Activated naive CD4-positive, alpha-beta T cell treated with anti-CD3 and anti-CD28 coated beads for 36 hours (primary cell): ENCODE measurements at regions not wholly inside any gene's neighbourhood (a gene's known extent, or its start where the extent isn't known, plus 50 kb on each side); places are given as distances from the start of the nearest gene placed in this dataset.
"Not testable (repeated sequence)": the region's sequence is repeated elsewhere in the genome, so short reads cannot be mapped to it uniquely, and the experiment has no call there.

Source experiments
- CTCF ChIA-PET: fragments of 350-600 bp; sonication (Branson Sonifier 250); formaldehyde crosslinking; loops from one replicate; lab custom pipeline; 2021; ENCODE audit warnings: antibody characterized with exemption; lab: Charles Lee
- DNase-seq: peaks from one replicate; pipeline ENCODE4 v3.0.0-alpha.2; 2020
- H3K27ac Mint-ChIP-seq: one replicate; pipeline ENCODE4 v1.8.0; 2021; ENCODE audit warnings: mild to moderate bottlenecking, mixed read lengths
- H3K27me3 Mint-ChIP-seq: one replicate; pipeline ENCODE4 v1.8.0; 2021; ENCODE audit warnings: low read depth, mixed read lengths
- H3K36me3 Mint-ChIP-seq: one replicate; pipeline ENCODE4 v1.8.0; 2021; ENCODE audit warnings: low read depth, mixed read lengths
- H3K4me1 Mint-ChIP-seq: one replicate; pipeline ENCODE4 v1.8.0; 2021; ENCODE audit warnings: low read depth, mixed read lengths
- H3K4me3 Mint-ChIP-seq: one replicate; pipeline ENCODE4 v1.8.0; 2021; ENCODE audit warnings: mild to moderate bottlenecking, moderate library complexity, mixed read lengths
- H3K9me3 Mint-ChIP-seq: one replicate; pipeline ENCODE4 v1.8.0; 2021; ENCODE audit warnings: mixed read lengths
- intact Hi-C: fragments of 100-400 bp; cut with micrococcal nuclease; formaldehyde crosslinking; loops from one replicate; pipeline ENCODE4 v1.15.1; 2023

GRCh38 chr2:48220501-48220900 lies 94.0 kb upstream of the FOXN2 start:
- intact Hi-C loops, result no loop called here
- no peak for DNase-seq
- no peak overlapping the region for H3K27ac Mint-ChIP-seq
- no peak overlapping the region for H3K4me3 Mint-ChIP-seq
- H3K9me3 Mint-ChIP-seq, result no peaks in the 10 kb centered on the region
- no peaks in the 10 kb centered on the region for H3K27me3 Mint-ChIP-seq
- CTCF ChIA-PET, result no interaction called here
- H3K36me3 Mint-ChIP-seq, result no peaks in the 10 kb centered on the region
- H3K4me1 Mint-ChIP-seq, result peaks cover 9% of the 10 kb centered on the region

DNA sequence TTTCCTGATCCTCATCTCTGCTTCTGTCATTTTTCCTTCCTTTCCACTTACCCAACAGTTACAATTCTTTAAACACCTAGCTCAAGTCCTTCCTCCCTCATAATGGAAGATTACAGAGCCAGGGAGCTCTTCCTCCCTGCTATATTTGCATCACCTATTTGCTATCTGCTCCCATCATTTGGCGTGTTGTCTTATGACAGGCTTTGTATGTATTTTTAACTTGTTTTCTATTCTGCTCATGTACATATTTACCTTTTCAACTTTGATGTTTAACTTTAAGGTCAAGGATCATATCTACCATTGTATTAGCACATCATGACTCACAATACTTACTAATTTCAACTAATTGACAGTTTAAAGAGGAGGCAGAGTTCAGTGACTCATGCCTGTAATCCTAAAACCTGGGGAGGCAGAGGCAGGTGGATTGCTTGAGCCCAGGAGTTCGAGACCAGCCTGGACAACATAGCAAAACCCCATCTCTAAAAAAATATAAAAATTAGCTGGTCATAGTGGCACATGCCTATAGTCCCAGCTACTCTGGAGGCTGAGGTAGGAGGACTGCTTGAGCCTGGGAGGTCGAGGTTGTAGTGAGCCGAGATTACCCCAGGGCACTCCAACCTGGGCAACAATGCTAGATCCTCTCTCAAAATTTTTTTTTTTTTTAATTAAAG lies 92.5 kb upstream of the FOXN2 start:
- peaks cover 9% of the 10 kb centered on the region for H3K4me1 Mint-ChIP-seq
- no peak overlapping the region for H3K4me3 Mint-ChIP-seq
- no peaks in the 10 kb centered on the region for H3K9me3 Mint-ChIP-seq
- no peak overlapping the region for H3K27ac Mint-ChIP-seq
- intact Hi-C loops, result no loop called here
- CTCF ChIA-PET, result no interaction called here
- no peaks in the 10 kb centered on the region for H3K36me3 Mint-ChIP-seq
- no peak for DNase-seq
- H3K27me3 Mint-ChIP-seq, result no peaks in the 10 kb centered on the region

- Mint-ChIP-seq H3K4me3 (no peak overlapping the region), H3K27ac (no peak overlapping the region), H3K27me3 (no peaks in the 10 kb centered on the region), H3K36me3 (no peaks in the 10 kb centered on the region), H3K9me3 (no peaks in the 10 kb centered on the region), H3K4me1 (no peaks in the 10 kb centered on the region)
- intact Hi-C loops, result no loop called here
- CTCF ChIA-PET, result no interaction called here
- DNase-seq, result no peak
These were observed 86.7 kb upstream of the FOXN2 start for GRCh38 chr2:48227617-48228344.

GRCh38 chr2:48228345-48228684 lies 86.2 kb upstream of the FOXN2 start:
- no peak for DNase-seq
- H3K36me3 Mint-ChIP-seq, result no peaks in the 10 kb centered on the region
- intact Hi-C loops, result no loop called here
- H3K27me3 Mint-ChIP-seq, result no peaks in the 10 kb centered on the region
- no peaks in the 10 kb centered on the region for H3K9me3 Mint-ChIP-seq
- CTCF ChIA-PET, result no interaction called here
- H3K4me1 Mint-ChIP-seq, result no peaks in the 10 kb centered on the region
- no peak overlapping the region for H3K4me3 Mint-ChIP-seq
- H3K27ac Mint-ChIP-seq, result no peak overlapping the region

GRCh38 chr2:48229063-48229462 lies 85.4 kb upstream of the FOXN2 start:
- H3K4me3 Mint-ChIP-seq, result no peak overlapping the region
- intact Hi-C loops, result no loop called here
- CTCF ChIA-PET, result no interaction called here
- no peak overlapping the region for H3K27ac Mint-ChIP-seq
- H3K9me3 Mint-ChIP-seq, result no peaks in the 10 kb centered on the region
- no peak for DNase-seq
- H3K4me1 Mint-ChIP-seq, result no peaks in the 10 kb centered on the region
- no peaks in the 10 kb centered on the region for H3K36me3 Mint-ChIP-seq
- no peaks in the 10 kb centered on the region for H3K27me3 Mint-ChIP-seq

- CTCF ChIA-PET, result no interaction called here
- Mint-ChIP-seq H3K9me3 (no peaks in the 10 kb centered on the region), H3K36me3 (no peaks in the 10 kb centered on the region), H3K27me3 (no peaks in the 10 kb centered on the region), H3K4me1 (no peaks in the 10 kb centered on the region), H3K27ac (no peak overlapping the region), H3K4me3 (no peak overlapping the region)
- intact Hi-C loops, result no loop called here
- DNase-seq, result no peak
These were observed 83.6 kb upstream of the FOXN2 start for GRCh38 chr2:48230834-48231233.

GRCh38 chr2:48232351-48232750 lies 82.1 kb upstream of the FOXN2 start:
- intact Hi-C loops, result no loop called here
- CTCF ChIA-PET, result no interaction called here
- Mint-ChIP-seq H3K9me3 (no peaks in the 10 kb centered on the region), H3K27me3 (no peaks in the 10 kb centered on the region), H3K4me3 (no peak overlapping the region), H3K36me3 (no peaks in the 10 kb centered on the region), H3K4me1 (peaks cover 10% of the 10 kb centered on the region), H3K27ac (no peak overlapping the region)
- DNase-seq, result no peak

GRCh38 chr2:48233005-48233404 lies 81.5 kb upstream of the FOXN2 start:
- Mint-ChIP-seq H3K4me1 (peaks cover 10% of the 10 kb centered on the region), H3K9me3 (no peaks in the 10 kb centered on the region), H3K36me3 (no peaks in the 10 kb centered on the region), H3K27ac (no peak overlapping the region), H3K27me3 (no peaks in the 10 kb centered on the region), H3K4me3 (no peak overlapping the region)
- no peak for DNase-seq
- CTCF ChIA-PET, result no interaction called here
- intact Hi-C loops, result no loop called here

- H3K4me1 Mint-ChIP-seq, CTCF ChIA-PET, intact Hi-C loops, H3K9me3 Mint-ChIP-seq, DNase-seq, H3K27me3 Mint-ChIP-seq, H3K36me3 Mint-ChIP-seq, H3K27ac Mint-ChIP-seq, H3K4me3 Mint-ChIP-seq: not testable (repeated sequence)
These were observed 80.7 kb upstream of the FOXN2 start for GRCh38 chr2:48233824-48234223.

- no peak overlapping the region for H3K27ac Mint-ChIP-seq
- CTCF ChIA-PET, result interaction anchor here (0.6 to 1.1 kb wide), 2 partner anchors 11 to 160 kb away, joined by 3 read pairs; no protein-coding TSS in a partner anchor
- no peaks in the 10 kb centered on the region for H3K9me3 Mint-ChIP-seq
- peaks cover 10% of the 10 kb centered on the region for H3K4me1 Mint-ChIP-seq
- DNase-seq, result no peak
- H3K27me3 Mint-ChIP-seq, result no peaks in the 10 kb centered on the region
- intact Hi-C loops, result no loop called here
- no peak overlapping the region for H3K4me3 Mint-ChIP-seq
- no peaks in the 10 kb centered on the region for H3K36me3 Mint-ChIP-seq
These were observed 79.4 kb upstream of the FOXN2 start for GRCh38 chr2:48235076-48235475.

DNA sequence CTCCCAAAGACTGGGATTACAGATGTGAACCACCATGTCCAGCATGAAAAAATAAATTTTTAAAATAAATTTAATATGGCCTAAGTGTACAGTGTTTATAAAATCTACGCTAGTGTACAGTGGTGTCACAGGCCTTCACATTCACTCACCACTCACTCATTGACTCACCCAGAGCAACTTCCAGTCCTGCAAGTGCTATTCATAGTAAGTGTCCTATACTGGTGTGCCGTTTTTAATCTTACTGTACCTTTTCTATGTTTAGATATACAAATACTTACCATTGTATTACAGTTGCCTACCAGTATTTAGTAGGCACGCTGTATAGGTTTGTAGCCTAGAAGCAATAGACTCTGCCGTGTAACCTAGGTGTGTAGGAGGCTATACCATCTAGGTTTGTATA lies 76.1 kb upstream of the FOXN2 start:
- no peaks in the 10 kb centered on the region for H3K27me3 Mint-ChIP-seq
- no peaks in the 10 kb centered on the region for H3K9me3 Mint-ChIP-seq
- no peak overlapping the region for H3K4me3 Mint-ChIP-seq
- H3K36me3 Mint-ChIP-seq, result no peaks in the 10 kb centered on the region
- CTCF ChIA-PET, result no interaction called here
- no peak overlapping the region for H3K27ac Mint-ChIP-seq
- intact Hi-C loops, result no loop called here
- no peak for DNase-seq
- H3K4me1 Mint-ChIP-seq, result peaks cover 10% of the 10 kb centered on the region

- H3K36me3 Mint-ChIP-seq, result no peaks in the 10 kb centered on the region
- no peak overlapping the region for H3K27ac Mint-ChIP-seq
- DNase-seq, result no peak
- no peaks in the 10 kb centered on the region for H3K9me3 Mint-ChIP-seq
- H3K4me1 Mint-ChIP-seq, result peaks cover 10% of the 10 kb centered on the region
- no peaks in the 10 kb centered on the region for H3K27me3 Mint-ChIP-seq
- no peak overlapping the region for H3K4me3 Mint-ChIP-seq
- intact Hi-C loops, result no loop called here
- CTCF ChIA-PET, result no interaction called here
These were observed 73.6 kb upstream of the FOXN2 start for GRCh38 chr2:48240912-48241311.

- no peaks in the 10 kb centered on the region for H3K9me3 Mint-ChIP-seq
- DNase-seq, result no peak
- CTCF ChIA-PET, result no interaction called here
- no peak overlapping the region for H3K27ac Mint-ChIP-seq
- H3K4me1 Mint-ChIP-seq, result peaks cover 17% of the 10 kb centered on the region
- intact Hi-C loops, result no loop called here
- no peak overlapping the region for H3K4me3 Mint-ChIP-seq
- no peaks in the 10 kb centered on the region for H3K36me3 Mint-ChIP-seq
- H3K27me3 Mint-ChIP-seq, result no peaks in the 10 kb centered on the region
These were observed 67.3 kb upstream of the FOXN2 start for GRCh38 chr2:48247206-48247605.
